ENCODE measurements at regions not wholly inside any gene's neighbourhood (a gene's known extent, or its start where the extent isn't known, plus 50 kb on each side); places are given as distances from the start of the nearest gene placed in this dataset.

GRCh38 chr10:125375210-125375609 is 214.8 kb upstream of the CTBP2 start:
- peak; percentile 49 for ATAC-seq (ENCODE audit: poor library complexity)

GRCh38 chr10:125373546-125373945 is 213.2 kb upstream of the CTBP2 start:
- DNase-seq (no peak), ATAC-seq (ENCODE audit: poor library complexity) (no peak)
- intact Hi-C loops (cut with DNase I) = no loop called here

More at GRCh38 chr10:125375210-125375609, 214.8 kb upstream of the CTBP2 start:
- no peak for DNase-seq
- intact Hi-C loops (cut with DNase I) = no loop called here

- DNase-seq = no peak
- ATAC-seq (ENCODE audit: poor library complexity) = no peak
- intact Hi-C loops (cut with DNase I) = no loop called here
Measured at GRCh38 chr10:125370578-125370977, 210.2 kb upstream of the CTBP2 start.

GRCh38 chr10:125369382-125370326 is 209.3 kb upstream of the CTBP2 start:
- intact Hi-C loops (cut with DNase I) = no loop called here
- ATAC-seq (ENCODE audit: poor library complexity) = no peak
- DNase-seq = no peak

GRCh38 chr10:125368146-125368545 is 207.8 kb upstream of the CTBP2 start:
- DNase-seq (no peak), ATAC-seq (ENCODE audit: poor library complexity) (no peak)
- intact Hi-C loops (cut with DNase I) = no loop called here

- intact Hi-C loops (cut with DNase I) = no loop called here
- ATAC-seq (ENCODE audit: poor library complexity) = no peak
- DNase-seq = no peak
Measured at GRCh38 chr10:125363791-125364190, 203.4 kb upstream of the CTBP2 start.

GRCh38 chr10:125362950-125363349 is 202.6 kb upstream of the CTBP2 start:
- ATAC-seq (ENCODE audit: poor library complexity) (no peak), DNase-seq (no peak)
- intact Hi-C loops (cut with DNase I) = no loop called here

GRCh38 chr10:125359401-125359800 is 199.0 kb upstream of the CTBP2 start:
- intact Hi-C loops (cut with DNase I) = no loop called here
- ATAC-seq (ENCODE audit: poor library complexity) = no peak
- DNase-seq = no peak

GRCh38 chr10:125355657-125356056 is 195.3 kb upstream of the CTBP2 start:
- DNase-seq (no peak), ATAC-seq (ENCODE audit: poor library complexity) (no peak)
- intact Hi-C loops (cut with DNase I) = no loop called here

GRCh38 chr10:125350519-125350918 is 190.2 kb upstream of the CTBP2 start:
- intact Hi-C loops (cut with DNase I) = no loop called here
- no peak for DNase-seq

GRCh38 chr10:125348536-125348935 is 188.2 kb upstream of the CTBP2 start:
- DNase-seq (no peak), ATAC-seq (ENCODE audit: poor library complexity) (no peak)
- intact Hi-C loops (cut with DNase I) = loop anchor here (10.0 kb wide), 1 partner anchor 304 kb away; no protein-coding TSS in a partner anchor

More at GRCh38 chr10:125350519-125350918, 190.2 kb upstream of the CTBP2 start:
- ATAC-seq (ENCODE audit: poor library complexity) = no peak

- ATAC-seq (ENCODE audit: poor library complexity) (no peak), DNase-seq (no peak)
- intact Hi-C loops (cut with DNase I) = loop anchor here (10.0 kb wide), 1 partner anchor 300 kb away; no protein-coding TSS in a partner anchor
Measured at GRCh38 chr10:125344573-125345171, 184.3 kb upstream of the CTBP2 start.

- ATAC-seq (ENCODE audit: poor library complexity) (no peak), DNase-seq (no peak)
- intact Hi-C loops (cut with DNase I) = loop anchor here (10.0 kb wide), 1 partner anchor 299 kb away; no protein-coding TSS in a partner anchor
Measured at GRCh38 chr10:125343983-125344382, 183.6 kb upstream of the CTBP2 start.

GRCh38 chr10:125343118-125343925 is 183.0 kb upstream of the CTBP2 start:
- ATAC-seq (ENCODE audit: poor library complexity) = no peak
- DNase-seq = no peak
- intact Hi-C loops (cut with DNase I) = loop anchor here (10.0 kb wide), 1 partner anchor 299 kb away; no protein-coding TSS in a partner anchor

- intact Hi-C loops (cut with DNase I) = loop anchor here (10.0 kb wide), 1 partner anchor 297 kb away; no protein-coding TSS in a partner anchor
- DNase-seq = no peak
- ATAC-seq (ENCODE audit: poor library complexity) = no peak
Measured at GRCh38 chr10:125341611-125342010, 181.2 kb upstream of the CTBP2 start.

GRCh38 chr10:125340903-125341302 is 180.5 kb upstream of the CTBP2 start:
- intact Hi-C loops (cut with DNase I) = loop anchor here (10.0 kb wide), 1 partner anchor 296 kb away; no protein-coding TSS in a partner anchor
- ATAC-seq (ENCODE audit: poor library complexity) (no peak), DNase-seq (no peak)

GRCh38 chr10:125337510-125337909 is 177.1 kb upstream of the CTBP2 start:
- intact Hi-C loops (cut with DNase I) = loop anchor here (10.0 kb wide), 1 partner anchor 173 kb away; the partner anchor contains the start of gene CTBP2
- DNase-seq (no peak), ATAC-seq (ENCODE audit: poor library complexity) (no peak)

- ATAC-seq (ENCODE audit: poor library complexity) (no peak), DNase-seq (no peak)
- intact Hi-C loops (cut with DNase I) = loop anchor here (10.0 kb wide), 1 partner anchor 170 kb away; the partner anchor contains the start of gene CTBP2
Measured at GRCh38 chr10:125334545-125334944, 174.2 kb upstream of the CTBP2 start.

GRCh38 chr10:125333769-125334168 is 173.4 kb upstream of the CTBP2 start:
- intact Hi-C loops (cut with DNase I) = loop anchor here (10.0 kb wide), 1 partner anchor 169 kb away; the partner anchor contains the start of gene CTBP2
- ATAC-seq (ENCODE audit: poor library complexity) = peak; percentile 87
- DNase-seq = no peak
